Cardiac septum (tissue), 1 donor: ENCODE measurements at regions not wholly inside any gene's neighbourhood (a gene's known extent, or its start where the extent isn't known, plus 50 kb on each side); places are given as distances from the start of the nearest gene placed in this dataset.
"Not testable (repeated sequence)": the region's sequence is repeated elsewhere in the genome, so short reads cannot be mapped to it uniquely, and the experiment has no call there.

Experiments
- DNase-seq: peaks from one replicate; pipeline ENCODE4 v3.0.0-alpha.2; 2020; ENCODE audit warnings: low spot score
- intact Hi-C: fragments of 100-400 bp; cut with DNase I; formaldehyde crosslinking; loops from one replicate; pipeline ENCODE4 v1.14.0; 2022
- donor health status: DM: no; HTN: no; CAD: no.

GRCh38 chr3:36060950-36061349, 319.4 kb upstream of the STAC start:
- intact Hi-C loops: no loop called here
- no peak for DNase-seq

GRCh38 chr3:36063992-36064391, 316.3 kb upstream of the STAC start:
- DNase-seq: no peak
- intact Hi-C loops: no loop called here

- DNase-seq: no peak
- intact Hi-C loops: no loop called here
Observed at GRCh38 chr3:36065321-36065720, 315.0 kb upstream of the STAC start.

- DNase-seq: no peak
- intact Hi-C loops: no loop called here
Observed at GRCh38 chr3:36075491-36075890, 304.8 kb upstream of the STAC start.

- no peak for DNase-seq
- intact Hi-C loops: no loop called here
Observed at GRCh38 chr3:36077320-36077719, 303.0 kb upstream of the STAC start.

GRCh38 chr3:36082958-36083357, 297.3 kb upstream of the STAC start:
- intact Hi-C loops, DNase-seq: not testable (repeated sequence)

- no peak for DNase-seq
- intact Hi-C loops: no loop called here
Observed at GRCh38 chr3:36095238-36095637, 285.1 kb upstream of the STAC start.

- intact Hi-C loops: no loop called here
- DNase-seq: no peak
Observed at GRCh38 chr3:36097209-36097608, 283.1 kb upstream of the STAC start.

GRCh38 chr3:36114353-36114752, 266.0 kb upstream of the STAC start:
- no peak for DNase-seq
- intact Hi-C loops: no loop called here

GRCh38 chr3:36124118-36124796, 256.0 kb upstream of the STAC start:
- intact Hi-C loops: no loop called here
- DNase-seq: no peak

GRCh38 chr3:36132214-36132613, 248.1 kb upstream of the STAC start:
- intact Hi-C loops: no loop called here
- DNase-seq: no peak

- DNase-seq: no peak
- intact Hi-C loops: no loop called here
Observed at GRCh38 chr3:36135863-36136262, 244.4 kb upstream of the STAC start.

- no peak for DNase-seq
- intact Hi-C loops: no loop called here
Observed at GRCh38 chr3:36142746-36143145, 237.6 kb upstream of the STAC start.

GRCh38 chr3:36146404-36146803, 233.9 kb upstream of the STAC start:
- intact Hi-C loops: no loop called here
- no peak for DNase-seq

GRCh38 chr3:36147934-36148558, 232.3 kb upstream of the STAC start:
- intact Hi-C loops: no loop called here
- DNase-seq: no peak

GRCh38 chr3:36149447-36149865, 230.8 kb upstream of the STAC start:
- no peak for DNase-seq
- intact Hi-C loops: no loop called here

- no peak for DNase-seq
- intact Hi-C loops: no loop called here
Observed at GRCh38 chr3:36155515-36155914, 224.8 kb upstream of the STAC start.

GRCh38 chr3:36164400-36164799, 215.9 kb upstream of the STAC start:
- DNase-seq: no peak
- intact Hi-C loops: no loop called here

GRCh38 chr3:36165509-36166290, 214.6 kb upstream of the STAC start:
- intact Hi-C loops: no loop called here
- no peak for DNase-seq

GRCh38 chr3:36166477-36166876, 213.8 kb upstream of the STAC start:
- intact Hi-C loops: no loop called here
- DNase-seq: no peak

GRCh38 chr3:36172699-36173098, 207.6 kb upstream of the STAC start:
- intact Hi-C loops: no loop called here
- DNase-seq: no peak
